ENCODE measurements at regions not wholly inside any gene's neighbourhood (a gene's known extent, or its start where the extent isn't known, plus 50 kb on each side); places are given as distances from the start of the nearest gene placed in this dataset.
A peak's percentile ranks its signal among the peaks of the same experiment; 100 is the strongest.

- DNase-seq (peak; percentile 52), ATAC-seq (peak; percentile 46; the same call in 1 of the 2 replicates)
- H3K36me3 ChIP-seq (ENCODE audit: low read depth, low read length), result no peaks in the 10 kb centered on the region
- no peaks in the 10 kb centered on the region for H3K79me2 ChIP-seq (ENCODE audit: low read length)
- H3K9me2 ChIP-seq (replicated peaks; ENCODE audit: low read length), result no peaks in the 10 kb centered on the region
- no peak overlapping the region for H3K4me2 ChIP-seq (ENCODE audit: low read length)
- intact Hi-C loops (cut with micrococcal nuclease), result no loop called here
- peak overlapping the region; percentile 29 for H3K27ac ChIP-seq (ENCODE audit: low read length)
- H3K27me3 ChIP-seq (ENCODE audit: low read length), result no peaks in the 10 kb centered on the region
- TF ChIP-seq EZH2phosphoT487 (IDR thresholded peaks at IDR 0.05; ENCODE audit: borderline replicate concordance, low read length) (no peak), EZH2 (IDR thresholded peaks at IDR 0.05; ENCODE audit: low read length, unreplicated experiment) (no peak), CTCF (conservative IDR thresholded peaks at IDR 0.05; ENCODE audit: low read depth, low read length) (no peak)
- H3F3A ChIP-seq (ENCODE audit: low read length, unreplicated experiment), result no peaks in the 10 kb centered on the region
- peaks cover 15% of the 10 kb centered on the region for H3K4me1 ChIP-seq (ENCODE audit: insufficient read depth, low read length)
- H3K9me3 ChIP-seq (ENCODE audit: low read length), result peaks cover 26% of the 10 kb centered on the region
- no peak overlapping the region for H3K9ac ChIP-seq (ENCODE audit: low read length)
- no peak overlapping the region for H3K4me3 ChIP-seq (ENCODE audit: low read length)
- POLR2A ChIA-PET (ENCODE audit: unreplicated experiment), result no interaction called here
- H2AFZ ChIP-seq (ENCODE audit: low read length), result no peak overlapping the region
- CTCF ChIA-PET, result no interaction called here
- no TSS peak for BruUV-seq (replicated peaks)
- no peaks in the 10 kb centered on the region for H4K20me1 ChIP-seq (ENCODE audit: low read length)
Measured at GRCh38 chr1:222064388-222065211, 322.7 kb upstream of the DUSP10 start.

GRCh38 chr1:222062640-222063039 is 320.8 kb upstream of the DUSP10 start:
- intact Hi-C loops (cut with micrococcal nuclease), result no loop called here
- Histone ChIP-seq H3K27me3 (ENCODE audit: low read length) (no peaks in the 10 kb centered on the region), H3F3A (ENCODE audit: low read length, unreplicated experiment) (no peaks in the 10 kb centered on the region), H3K36me3 (ENCODE audit: low read depth, low read length) (no peaks in the 10 kb centered on the region), H3K9ac (ENCODE audit: low read length) (no peak overlapping the region), H3K9me3 (ENCODE audit: low read length) (peaks cover 26% of the 10 kb centered on the region), H2AFZ (ENCODE audit: low read length) (no peak overlapping the region), H3K4me2 (ENCODE audit: low read length) (no peak overlapping the region), H3K79me2 (ENCODE audit: low read length) (no peaks in the 10 kb centered on the region), H3K4me1 (ENCODE audit: insufficient read depth, low read length) (no peaks in the 10 kb centered on the region), H4K20me1 (ENCODE audit: low read length) (no peaks in the 10 kb centered on the region), H3K9me2 (replicated peaks; ENCODE audit: low read length) (no peaks in the 10 kb centered on the region), H3K27ac (ENCODE audit: low read length) (no peak overlapping the region), H3K4me3 (ENCODE audit: low read length) (no peak overlapping the region)
- no peak for DNase-seq
- no peak for TF ChIP-seq CTCF (conservative IDR thresholded peaks at IDR 0.05; ENCODE audit: low read depth, low read length)
- no peak for TF ChIP-seq EZH2 (IDR thresholded peaks at IDR 0.05; ENCODE audit: low read length, unreplicated experiment)
- no peak for TF ChIP-seq EZH2phosphoT487 (IDR thresholded peaks at IDR 0.05; ENCODE audit: borderline replicate concordance, low read length)
- ChIA-PET POLR2A (ENCODE audit: unreplicated experiment) (no interaction called here), CTCF (no interaction called here)
- no TSS peak for BruUV-seq (replicated peaks)
- no peak for ATAC-seq

- BruUV-seq (replicated peaks), result no TSS peak
- CTCF ChIA-PET, result no interaction called here
- Histone ChIP-seq H3K9ac (ENCODE audit: low read length) (no peak overlapping the region), H3K4me1 (ENCODE audit: insufficient read depth, low read length) (no peaks in the 10 kb centered on the region), H3K27ac (ENCODE audit: low read length) (no peak overlapping the region), H2AFZ (ENCODE audit: low read length) (no peak overlapping the region), H3K36me3 (ENCODE audit: low read depth, low read length) (no peaks in the 10 kb centered on the region), H3K79me2 (ENCODE audit: low read length) (no peaks in the 10 kb centered on the region), H3K27me3 (ENCODE audit: low read length) (no peaks in the 10 kb centered on the region), H4K20me1 (ENCODE audit: low read length) (no peaks in the 10 kb centered on the region), H3K9me3 (ENCODE audit: low read length) (peaks cover 26% of the 10 kb centered on the region), H3F3A (ENCODE audit: low read length, unreplicated experiment) (no peaks in the 10 kb centered on the region), H3K4me2 (ENCODE audit: low read length) (no peak overlapping the region), H3K9me2 (replicated peaks; ENCODE audit: low read length) (no peaks in the 10 kb centered on the region), H3K4me3 (ENCODE audit: low read length) (no peak overlapping the region)
- no peak for ATAC-seq
- intact Hi-C loops (cut with micrococcal nuclease), result no loop called here
- POLR2A ChIA-PET (ENCODE audit: unreplicated experiment), result no interaction called here
- no peak for DNase-seq
- TF ChIP-seq EZH2phosphoT487 (IDR thresholded peaks at IDR 0.05; ENCODE audit: borderline replicate concordance, low read length) (no peak), CTCF (conservative IDR thresholded peaks at IDR 0.05; ENCODE audit: low read depth, low read length) (no peak), EZH2 (IDR thresholded peaks at IDR 0.05; ENCODE audit: low read length, unreplicated experiment) (no peak)
Measured at GRCh38 chr1:222061711-222062359, 319.9 kb upstream of the DUSP10 start.

Data from PC-3 (cell line).